ENCODE measurements at regions not wholly inside any gene's neighbourhood (a gene's known extent, or its start where the extent isn't known, plus 50 kb on each side); places are given as distances from the start of the nearest gene placed in this dataset.
"Not testable (repeated sequence)": the region's sequence is repeated elsewhere in the genome, so short reads cannot be mapped to it uniquely, and the experiment has no call there.

DNA sequence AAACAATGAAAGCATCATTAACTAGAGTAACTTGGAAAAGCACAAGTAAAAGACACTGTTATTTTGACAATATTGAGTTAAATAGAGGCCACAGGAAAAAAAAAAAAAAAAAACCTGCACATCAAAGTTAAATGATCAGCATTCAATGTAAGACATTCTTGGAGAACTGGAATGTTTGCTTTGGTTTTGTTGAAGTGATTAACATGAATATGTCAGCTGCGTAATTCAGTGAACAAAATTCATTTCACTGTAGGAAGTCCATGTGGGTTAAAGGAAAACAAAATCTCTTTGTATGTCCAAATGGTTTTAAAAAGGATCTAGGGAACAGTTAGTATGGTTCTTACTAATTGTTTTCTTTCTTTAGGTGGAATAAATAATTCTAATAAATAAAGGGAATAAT is 252.8 kb upstream of the CNTN6 start:
- DNase-seq: no peak

DNA sequence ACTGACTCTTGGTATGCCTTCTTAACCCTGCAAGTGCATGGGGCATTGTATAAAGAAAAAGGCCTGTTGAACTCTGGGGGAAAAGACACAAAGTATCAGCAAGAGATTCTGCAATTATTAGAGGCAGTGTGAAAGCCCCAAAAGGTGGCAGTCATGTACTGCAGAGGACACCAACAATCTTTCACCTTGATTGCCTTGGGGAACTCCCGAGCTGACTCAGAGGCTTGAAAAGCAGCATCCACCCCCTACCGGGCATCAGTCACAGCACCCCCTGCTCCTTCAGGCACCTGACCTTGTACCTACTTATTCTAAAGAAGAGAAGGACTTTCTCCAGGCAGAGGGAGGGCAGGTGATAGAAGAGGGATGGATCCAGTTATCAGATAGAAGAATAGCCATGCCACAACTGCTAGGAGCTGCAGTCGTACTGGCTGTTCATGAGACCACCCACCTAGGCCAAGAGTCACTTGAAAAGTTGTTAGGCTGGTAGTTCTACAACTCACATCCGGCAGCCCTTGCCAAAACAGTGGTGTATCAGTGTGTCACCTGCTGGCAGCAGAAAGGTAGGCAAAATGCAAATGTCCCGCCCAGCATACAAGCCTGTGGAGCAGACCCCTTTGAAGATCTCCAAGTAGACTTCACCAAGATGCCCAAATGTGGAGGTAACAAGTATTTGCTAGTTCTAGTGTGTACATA is 241.6 kb upstream of the CNTN6 start:
- no peak for DNase-seq

DNA sequence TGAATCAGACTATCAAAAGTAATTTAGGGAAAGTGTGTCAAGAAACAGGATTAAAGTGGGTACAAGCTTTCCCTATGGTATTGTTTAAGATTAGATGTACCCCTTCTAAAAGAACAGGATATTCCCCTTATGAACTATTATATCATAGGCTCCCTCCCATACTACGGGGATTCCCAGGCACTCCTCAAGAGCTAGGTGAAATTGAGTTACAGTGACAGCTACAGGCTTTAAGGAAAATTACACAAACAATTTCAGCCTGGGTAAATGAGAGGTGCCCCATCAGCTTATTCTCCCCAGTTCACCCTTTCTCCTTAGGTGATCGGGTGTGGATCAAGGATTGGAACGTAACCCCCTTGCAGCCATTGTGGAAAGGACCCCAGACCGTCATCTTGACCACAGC is 240.8 kb upstream of the CNTN6 start:
- no peak for DNase-seq

DNA sequence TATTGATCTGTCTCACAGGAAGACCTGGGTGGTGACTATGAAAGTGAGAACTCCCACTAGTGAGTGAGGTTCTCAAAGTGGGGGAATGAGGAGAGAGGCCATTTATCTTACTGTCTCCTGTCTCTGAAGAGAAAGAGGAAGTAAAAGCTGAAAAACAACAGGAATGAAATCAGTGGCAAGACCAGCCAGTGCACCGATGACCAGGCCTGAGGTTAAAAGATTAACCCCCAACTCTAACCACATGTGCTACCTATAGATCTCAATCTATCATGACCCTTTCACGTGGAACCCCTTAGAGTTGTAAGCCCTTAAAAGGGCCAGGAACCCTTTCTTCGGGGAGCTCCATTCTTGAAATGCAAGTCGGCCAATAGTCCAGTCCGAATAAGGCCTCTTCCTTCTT is 239.3 kb upstream of the CNTN6 start:
- no peak for DNase-seq

DNA sequence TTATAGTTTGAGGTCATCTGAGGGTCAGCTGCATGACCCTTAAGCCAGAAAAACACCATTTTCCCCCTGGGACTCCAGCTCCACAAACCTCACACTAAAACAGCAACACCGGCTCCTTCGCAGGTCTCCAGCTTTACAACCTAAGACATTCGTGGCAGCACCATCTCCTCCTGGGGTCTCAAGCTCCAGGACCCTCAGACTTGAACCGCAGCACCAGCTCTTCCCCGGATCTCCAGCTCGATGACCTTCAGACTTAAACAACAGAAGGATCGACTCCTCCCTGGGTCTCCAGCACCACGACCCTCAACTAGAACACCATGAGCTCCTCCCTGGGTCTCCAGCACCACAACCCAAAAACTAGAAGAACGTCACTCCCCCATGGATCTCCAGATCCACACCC is 233.7 kb upstream of the CNTN6 start:
- no peak for DNase-seq

DNA sequence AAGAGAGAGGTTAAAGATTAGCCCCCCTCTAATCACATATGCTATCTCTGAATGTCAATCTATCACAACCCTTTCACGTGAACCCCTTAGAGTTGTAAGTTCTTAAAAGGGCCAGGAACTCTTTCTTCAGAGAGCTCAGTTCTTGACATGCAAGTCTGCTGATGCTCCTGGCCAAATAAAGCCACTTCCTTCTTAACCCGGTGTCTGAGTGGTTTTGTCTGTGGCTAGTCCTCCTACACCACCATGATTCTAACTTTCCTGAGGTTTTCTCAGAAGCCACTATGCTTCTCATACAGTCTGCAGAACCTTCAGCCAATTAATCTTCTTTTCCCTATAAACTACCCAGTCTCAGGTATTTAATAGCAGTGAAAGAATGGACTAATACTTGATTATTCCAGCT is 231.1 kb upstream of the CNTN6 start:
- no peak for DNase-seq

DNA sequence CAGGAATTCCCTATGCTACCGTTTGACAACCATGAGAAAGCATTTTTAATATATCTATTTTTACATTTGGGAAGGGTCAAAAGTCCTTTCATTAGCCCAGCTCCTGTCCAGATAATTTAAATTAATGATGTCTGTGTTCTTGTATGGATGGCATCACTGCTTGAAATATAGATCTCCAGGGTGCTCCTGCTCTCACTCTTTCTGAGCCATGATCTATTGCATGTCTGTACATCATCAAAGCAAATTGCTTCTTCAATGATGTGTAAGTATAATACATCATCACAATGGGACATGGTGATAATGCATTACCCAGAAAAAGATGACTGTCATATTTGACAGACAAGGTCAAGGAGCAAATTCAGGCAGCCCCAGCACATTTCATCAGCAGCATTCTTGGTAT is 223.6 kb upstream of the CNTN6 start:
- no peak for DNase-seq

DNA sequence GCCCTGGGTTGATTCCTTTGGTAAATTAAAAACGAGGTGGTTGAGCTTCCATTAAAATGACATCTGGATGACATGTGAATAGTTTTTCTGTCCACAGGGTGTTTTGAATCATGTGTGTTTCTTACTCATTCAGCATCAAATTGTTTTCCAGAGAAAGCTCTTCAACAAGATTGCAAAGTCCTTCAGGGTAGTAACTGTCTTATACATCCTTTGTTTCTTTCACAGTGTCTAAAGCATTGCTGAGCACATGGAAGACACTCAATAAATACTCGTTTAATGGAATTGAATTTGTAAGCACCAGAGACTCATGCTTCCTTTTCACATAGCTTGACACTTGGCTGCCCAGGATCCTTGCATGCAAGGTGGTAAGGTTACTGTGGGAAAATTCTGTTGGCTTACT is 223.1 kb upstream of the CNTN6 start:
- no peak for DNase-seq

DNA sequence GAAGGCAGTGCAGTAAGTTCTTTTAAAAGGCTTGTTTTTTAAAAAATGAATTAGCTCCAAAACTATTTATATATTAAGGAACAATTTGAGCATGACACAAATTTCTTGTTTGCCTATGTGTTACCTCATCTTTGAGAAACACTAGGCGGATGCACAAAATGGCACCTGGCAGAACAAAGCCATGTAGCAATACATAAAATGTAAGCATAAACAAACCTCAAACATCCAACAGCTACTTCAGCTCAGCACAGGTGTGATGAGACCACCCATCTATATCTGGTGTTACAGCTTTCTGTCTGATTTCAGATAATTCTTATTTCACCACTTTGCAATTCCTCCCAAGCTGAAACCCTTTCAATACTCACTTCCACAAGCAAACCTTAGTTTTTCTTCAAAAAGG is 221.2 kb upstream of the CNTN6 start:
- DNase-seq: no peak

DNA sequence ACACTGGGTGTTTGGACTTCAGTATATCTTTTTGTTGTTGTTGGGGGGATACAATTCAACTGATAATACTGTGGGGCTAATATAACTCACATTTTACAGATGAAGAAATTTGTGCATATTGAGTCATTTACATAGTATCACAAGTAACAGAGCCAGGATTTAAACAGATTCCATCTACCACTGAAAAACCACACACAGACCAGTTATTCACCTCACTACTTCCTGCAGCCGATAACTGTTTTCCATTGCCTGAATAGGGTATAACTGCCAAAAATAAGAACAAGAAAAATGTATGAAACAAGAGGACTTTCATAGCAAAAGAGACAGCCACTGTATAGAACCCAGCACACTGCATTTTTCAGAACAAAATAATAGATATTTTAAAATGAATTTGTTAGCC is 215.8 kb upstream of the CNTN6 start:
- no peak for DNase-seq

DNA sequence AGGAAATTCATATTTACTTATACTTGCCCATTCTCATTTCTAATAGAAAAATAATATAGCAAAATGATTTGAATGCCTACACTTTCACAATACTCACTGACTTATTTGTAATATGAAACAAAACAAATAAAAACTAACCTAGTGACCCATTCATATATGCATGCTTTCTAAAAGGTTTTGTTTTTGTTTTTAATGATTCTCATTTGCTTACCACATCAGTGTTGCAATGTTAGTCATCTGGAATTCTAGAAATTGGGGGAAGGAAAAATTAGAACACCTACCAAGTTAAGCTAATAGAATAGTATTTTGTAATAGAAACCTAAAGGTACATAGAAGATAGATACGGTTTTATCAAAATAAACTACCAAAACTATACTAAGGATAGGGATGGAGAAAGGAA is 214.1 kb upstream of the CNTN6 start:
- no peak for DNase-seq

DNA sequence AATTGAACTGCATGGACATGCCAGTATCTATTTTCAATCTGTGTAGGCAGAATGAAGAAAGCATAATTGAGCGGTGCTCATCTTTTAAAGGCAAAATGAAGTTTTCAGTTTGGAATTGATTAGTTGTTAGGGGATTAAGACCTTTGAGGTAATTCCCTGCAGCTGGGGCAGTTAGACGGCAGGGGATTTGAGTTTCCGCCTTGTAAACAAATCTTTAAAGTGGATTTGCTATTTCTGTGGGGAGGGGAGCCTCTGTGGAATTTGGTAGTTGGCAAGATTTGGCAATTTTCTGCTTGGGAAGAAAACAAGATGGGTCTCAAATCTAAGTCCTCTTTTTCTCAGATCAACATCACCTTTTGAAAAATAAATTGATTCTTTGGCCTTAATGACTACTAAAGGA is 212.5 kb upstream of the CNTN6 start:
- DNase-seq: no peak

DNA sequence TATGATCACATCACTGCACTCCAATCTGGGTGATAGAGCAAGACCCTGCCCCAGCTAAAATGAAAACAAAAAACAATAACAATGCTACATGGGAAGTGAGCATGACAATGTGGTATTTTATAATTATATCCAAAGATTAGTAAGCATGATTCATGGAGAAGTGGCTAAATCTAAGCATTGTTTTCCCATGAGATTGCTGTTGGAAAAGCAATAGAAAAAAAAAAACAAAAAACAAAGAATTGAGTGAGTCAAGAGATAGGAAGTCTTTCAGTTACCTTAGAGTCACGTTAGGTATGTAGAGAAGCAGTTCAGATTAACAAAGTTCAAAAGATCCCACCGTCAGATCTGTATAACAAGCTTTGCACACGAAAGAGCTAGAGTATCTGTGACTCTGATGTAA is 210.3 kb upstream of the CNTN6 start:
- DNase-seq: no peak

DNA sequence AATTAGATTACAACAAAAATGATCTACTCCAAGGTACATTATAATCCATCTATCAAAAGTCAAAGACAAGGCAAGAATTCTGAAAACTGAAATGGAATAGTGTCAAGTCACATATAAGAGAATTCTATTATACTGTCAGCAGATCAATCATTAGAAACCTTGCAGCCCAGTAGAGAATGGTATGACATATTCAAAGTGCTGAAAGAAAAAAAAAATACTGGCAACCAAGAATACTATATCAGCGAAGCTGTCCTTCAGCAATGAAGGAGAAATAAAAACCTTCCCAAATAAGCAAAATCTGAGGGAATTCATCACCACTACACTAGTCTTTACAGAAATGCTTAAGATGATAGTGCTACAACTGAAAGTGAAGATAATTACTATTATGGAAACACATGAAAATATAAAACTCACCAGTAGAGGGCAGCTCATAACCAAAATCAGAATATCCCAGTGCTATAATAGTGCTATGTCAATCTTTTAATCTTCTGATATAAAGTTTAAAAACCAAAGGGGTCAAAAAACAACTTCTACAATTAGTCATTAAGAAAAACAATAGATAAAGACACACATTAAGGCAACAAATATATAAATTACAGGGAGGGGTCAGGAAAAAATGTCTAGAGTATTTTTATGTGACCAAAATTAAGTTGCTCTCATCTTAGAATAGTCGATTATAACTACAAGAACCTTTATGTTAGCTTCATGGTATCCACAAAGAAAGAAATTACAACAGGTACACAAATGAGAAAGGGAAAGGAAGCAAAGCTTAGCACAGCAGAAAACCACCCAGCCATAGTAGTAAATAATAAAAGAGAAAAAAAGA is 190.7 kb upstream of the CNTN6 start:
- DNase-seq: no peak

DNA sequence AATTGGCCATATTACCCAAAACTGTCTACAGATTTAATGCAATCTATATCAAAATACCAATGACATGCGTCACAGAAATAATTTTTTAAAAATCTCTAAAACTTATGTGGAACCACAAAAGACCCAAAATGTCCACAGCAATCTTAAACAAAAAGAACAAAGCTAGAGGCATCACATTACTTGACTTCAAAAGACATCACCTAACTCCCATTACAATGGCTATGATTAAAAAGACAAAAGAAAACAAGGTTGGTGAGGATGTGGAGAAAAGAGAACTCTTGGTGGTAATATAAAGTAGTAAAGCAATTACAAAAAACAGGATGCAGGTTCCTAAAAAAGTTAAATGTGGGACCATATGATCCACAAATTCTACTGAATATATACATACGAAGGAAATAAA is 187.6 kb upstream of the CNTN6 start:
- DNase-seq: no peak

DNA sequence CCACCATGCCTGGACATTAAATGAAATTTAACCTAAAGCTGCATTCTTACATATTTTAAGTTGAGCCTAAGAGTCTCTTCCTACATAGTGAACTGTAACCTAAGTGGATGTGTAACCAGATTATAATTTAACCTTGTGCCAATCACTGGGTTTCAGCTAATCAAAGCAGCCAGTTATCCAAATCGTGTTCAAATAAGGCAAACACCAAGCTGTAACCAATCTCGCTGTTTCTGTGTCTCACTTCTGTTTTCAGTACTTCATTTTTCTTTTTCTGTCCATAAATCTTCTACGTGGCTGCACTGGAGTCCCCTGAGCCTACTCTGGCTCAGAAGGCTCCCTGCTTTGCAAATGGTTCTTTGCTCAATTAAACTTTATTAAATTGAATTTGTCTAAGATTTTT is 186.1 kb upstream of the CNTN6 start:
- no peak for DNase-seq

DNA sequence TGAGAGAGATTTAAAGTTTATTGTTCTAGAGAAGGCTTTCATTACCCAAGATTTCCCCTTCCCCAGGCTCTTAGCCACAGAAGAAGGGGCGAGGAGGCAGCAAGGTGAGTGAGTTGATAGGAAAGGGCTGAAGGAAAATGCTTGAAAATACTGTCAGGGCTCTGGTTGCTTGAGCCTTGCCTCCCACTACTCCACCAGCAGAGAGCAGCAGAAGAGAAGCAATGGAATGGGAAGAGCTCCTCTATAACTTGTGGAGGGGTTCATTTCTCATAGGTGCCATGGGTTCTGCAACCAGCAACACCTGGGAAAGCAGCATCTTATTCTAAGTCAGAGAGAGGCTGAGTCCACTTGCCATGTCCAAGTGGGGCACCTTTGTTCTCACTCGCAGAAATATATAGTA is 184.0 kb upstream of the CNTN6 start:
- no peak for DNase-seq

DNA sequence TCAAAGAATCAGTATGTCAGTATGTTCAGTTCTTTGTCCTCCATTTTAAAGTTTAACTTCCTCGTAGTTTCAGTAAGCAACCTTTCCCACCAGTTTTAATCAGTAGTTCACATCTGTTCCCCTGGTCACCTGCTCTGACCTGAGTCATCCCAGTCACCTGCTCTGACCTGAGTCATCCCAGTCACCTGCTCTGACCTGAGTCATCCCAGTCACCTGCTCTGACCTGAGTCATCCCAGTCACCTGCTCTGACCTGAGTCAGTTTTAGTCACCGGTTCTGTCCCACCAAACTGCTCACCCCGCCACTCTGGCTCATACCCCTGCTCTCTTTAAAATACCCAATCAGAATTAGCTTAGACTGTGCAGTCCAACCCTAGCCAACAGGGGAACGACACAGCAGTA is 180.1 kb upstream of the CNTN6 start:
- DNase-seq: not testable (repeated sequence)

DNA sequence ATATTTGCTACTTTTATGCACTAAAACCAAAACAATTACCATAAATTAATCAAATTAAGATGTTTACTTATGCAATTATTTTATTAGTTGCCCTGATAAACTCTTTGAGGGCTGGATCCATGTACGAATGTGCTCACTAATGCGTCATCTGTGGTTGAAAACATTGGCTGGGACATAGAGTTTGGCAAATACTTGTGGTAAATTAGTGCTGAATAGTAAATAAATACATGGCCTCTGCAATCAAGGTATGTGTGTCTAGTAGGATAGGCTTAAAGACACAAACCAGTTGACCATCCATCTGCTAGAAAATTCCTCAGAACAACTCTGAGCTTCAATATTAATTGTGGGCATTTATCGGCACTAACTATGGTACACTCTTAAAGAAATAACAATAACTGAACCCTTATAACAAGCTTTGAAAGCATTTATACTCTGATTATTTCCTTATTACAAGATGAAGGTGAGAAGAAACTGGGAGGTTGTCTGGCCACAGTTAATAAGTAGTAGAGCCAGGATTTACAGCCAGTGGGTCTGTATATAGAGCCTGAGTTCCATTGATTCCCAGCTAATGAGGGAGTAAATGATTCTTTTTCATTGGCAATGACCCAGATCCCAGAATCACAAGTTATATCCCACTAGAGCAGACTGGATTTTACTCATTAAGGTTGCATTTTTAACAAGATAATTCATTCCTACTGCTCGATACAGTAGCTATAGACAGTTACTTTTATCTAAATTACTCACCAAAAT is 169.5 kb upstream of the CNTN6 start:
- no peak for DNase-seq

DNA sequence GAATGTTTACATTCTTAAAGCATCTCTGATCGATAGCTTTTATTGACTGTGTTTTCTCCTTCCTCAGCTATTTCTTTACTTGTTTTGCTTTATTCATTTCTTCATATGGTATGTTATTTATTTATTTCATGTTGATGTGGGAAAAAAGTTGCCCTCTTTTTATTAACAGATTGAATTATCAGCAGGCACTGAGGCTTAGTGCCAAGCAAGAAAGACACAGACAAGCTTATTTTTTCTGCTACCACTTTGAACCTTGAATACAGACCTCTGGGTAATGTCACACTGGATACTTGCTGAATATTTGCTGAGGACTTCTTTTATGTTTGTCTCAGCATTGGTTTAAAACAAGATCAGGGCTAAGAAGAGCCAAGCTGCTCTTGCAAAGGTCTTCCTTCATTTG is 162.0 kb upstream of the CNTN6 start:
- no peak for DNase-seq

DNA sequence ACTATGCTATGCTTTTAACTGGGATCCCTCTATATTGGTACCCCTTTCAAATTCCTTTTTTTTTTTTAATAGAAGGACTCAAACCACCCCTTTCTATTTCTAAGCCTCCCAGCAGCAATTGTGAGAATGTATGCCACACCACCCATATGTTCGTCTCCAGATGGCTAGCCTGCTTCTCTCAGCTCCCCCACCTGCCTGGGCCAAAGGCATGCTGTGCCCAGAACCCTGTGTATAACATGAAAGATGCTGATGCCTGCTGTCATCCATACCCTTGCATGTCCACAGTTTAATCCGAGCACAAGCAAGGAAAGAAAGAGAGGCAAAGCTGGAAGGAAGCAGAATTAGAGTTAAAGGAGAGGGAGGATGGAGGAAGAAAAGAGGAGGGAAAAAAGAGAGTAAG is 159.5 kb upstream of the CNTN6 start:
- no peak for DNase-seq

DNA sequence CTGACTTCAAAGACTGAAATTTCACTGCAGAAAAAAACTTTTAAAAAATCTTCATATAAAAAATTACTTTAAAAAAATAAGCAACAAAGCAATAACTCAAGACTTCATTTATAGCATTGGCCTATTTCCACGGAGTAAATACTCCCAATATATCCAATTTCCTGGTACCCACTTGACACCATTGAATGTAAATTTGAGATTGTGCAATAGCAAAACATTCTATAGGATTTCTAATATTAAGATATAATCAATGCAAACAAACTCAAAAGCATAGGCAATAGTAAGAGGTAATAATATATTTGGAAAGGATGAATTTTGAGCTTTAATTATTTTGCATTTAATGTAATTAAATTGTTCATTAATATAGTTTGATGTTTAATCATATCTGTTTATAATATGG is 148.0 kb upstream of the CNTN6 start:
- DNase-seq: no peak

DNA sequence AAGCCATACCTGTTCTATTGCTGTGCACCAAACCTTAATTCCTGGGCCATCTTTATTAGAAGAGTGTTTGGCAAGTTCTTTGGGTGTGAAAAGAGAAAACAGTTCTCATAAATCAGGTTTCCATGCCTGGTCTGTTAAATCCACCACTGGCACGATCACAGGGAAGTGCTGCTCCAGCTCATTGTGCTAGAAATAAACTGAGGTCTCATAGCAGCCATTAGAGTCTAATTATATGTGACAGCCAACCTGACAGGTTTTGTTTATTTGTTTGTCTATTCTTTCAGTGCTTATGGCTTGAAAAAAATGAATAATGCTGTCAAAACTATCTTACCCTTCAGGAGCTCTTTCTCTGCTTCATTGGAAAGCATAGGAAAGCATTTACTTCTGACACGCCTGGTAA is 147.1 kb upstream of the CNTN6 start:
- no peak for DNase-seq

DNA sequence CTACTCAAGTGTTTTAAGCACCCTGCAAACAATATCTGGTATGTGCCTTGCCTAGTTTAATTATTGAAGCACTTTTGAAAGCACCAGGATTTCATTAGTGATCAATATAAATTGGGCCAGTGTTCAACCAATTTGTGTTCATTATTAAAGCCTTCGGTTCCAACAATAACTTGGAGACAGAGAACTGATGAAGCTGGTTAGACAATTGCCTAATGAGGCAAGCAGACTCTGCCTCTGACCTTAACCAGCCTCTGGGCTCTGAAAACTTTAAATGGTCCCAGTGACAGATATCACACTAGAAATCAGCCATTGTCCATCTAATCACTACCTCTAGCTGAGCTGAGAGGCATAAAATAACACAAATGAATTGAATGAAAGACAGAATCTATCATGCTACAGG is 139.9 kb upstream of the CNTN6 start:
- no peak for DNase-seq
